ENCODE measurements at regions not wholly inside any gene's neighbourhood (a gene's known extent, or its start where the extent isn't known, plus 50 kb on each side); places are given as distances from the start of the nearest gene placed in this dataset.
A peak's percentile ranks its signal among the peaks of the same experiment; 100 is the strongest.

DNA sequence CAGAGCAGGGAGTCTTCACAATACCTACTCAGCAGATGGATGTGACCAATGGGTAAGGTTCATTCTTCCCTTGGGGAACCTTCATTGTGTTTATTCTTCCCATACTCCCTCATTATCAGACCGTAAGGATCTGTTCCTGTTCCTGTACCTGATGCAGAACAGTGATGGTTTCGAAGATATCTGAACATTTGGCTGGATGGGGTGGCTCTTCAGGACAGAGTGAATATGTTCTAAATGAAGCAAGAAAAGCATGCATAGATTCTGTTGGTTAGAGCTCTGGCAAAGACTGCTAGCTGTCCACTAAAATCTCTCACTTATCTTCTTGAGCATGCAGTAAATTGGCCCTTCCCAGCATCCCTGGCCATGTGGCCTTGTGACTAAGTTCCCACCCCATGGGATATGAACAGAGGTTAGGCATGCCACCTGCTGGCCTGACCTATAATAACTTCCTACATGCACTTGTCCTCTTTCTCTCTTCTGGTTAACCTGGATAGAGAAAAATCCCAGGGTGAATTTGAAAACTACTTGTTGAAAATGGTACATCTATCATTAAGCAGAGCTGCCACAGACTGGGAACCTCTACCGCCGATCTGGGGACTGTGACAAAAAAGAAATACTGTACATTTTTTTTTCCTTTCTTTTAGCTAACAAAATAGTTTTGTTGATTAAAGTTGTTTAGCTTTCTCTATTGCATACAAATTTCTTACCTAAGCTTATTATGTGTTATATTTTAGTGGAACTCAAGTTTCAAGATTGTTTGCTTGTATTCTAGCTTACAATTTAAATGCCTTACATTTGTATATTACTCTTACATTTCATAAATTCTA lies 60.0 kb upstream of the BANK1 start:
- no TSS peak for BruUV-seq (replicated peaks)
- CTCF ChIA-PET = no interaction called here
- DNase-seq (ENCODE audit: low spot score) = peak; percentile 86
- intact Hi-C loops (cut with micrococcal nuclease; ENCODE audit: unreplicated experiment) = loop anchor here (5.0 to 10.0 kb wide), 5 partner anchors 383 to 696 kb away; partner anchors contain the start of gene PPP3CA
- Histone ChIP-seq H3K27me3 (replicated peaks; ENCODE audit: insufficient read depth, low read depth, low read length, poor library complexity) (no peaks in the 10 kb centered on the region), H3K27ac (ENCODE audit: low read depth, low read length, poor library complexity, severe bottlenecking) (no peak overlapping the region), H3K9me3 (ENCODE audit: low read depth, low read length, poor library complexity, severe bottlenecking) (no peaks in the 10 kb centered on the region), H3K4me1 (ENCODE audit: insufficient read depth, low read length, poor library complexity, severe bottlenecking) (no peaks in the 10 kb centered on the region), H3K4me3 (ENCODE audit: low read depth, low read length, poor library complexity, severe bottlenecking) (no peak overlapping the region), H3K36me3 (ENCODE audit: insufficient read depth, low read length, poor library complexity, severe bottlenecking) (no peaks in the 10 kb centered on the region)
- POLR2A ChIA-PET (ENCODE audit: low non-redundant PET) = no interaction called here
- TF ChIP-seq EZH2 (IDR thresholded peaks at IDR 0.05; ENCODE audit: borderline replicate concordance, low read depth, low read length, poor library complexity, severe bottlenecking) (no peak), CTCF (conservative IDR thresholded peaks at IDR 0.05; ENCODE audit: low read depth, low read length) (peak; percentile 70)

- DNase-seq (ENCODE audit: low spot score) = no peak
- Histone ChIP-seq H3K27ac (ENCODE audit: low read depth, low read length, poor library complexity, severe bottlenecking) (no peak overlapping the region), H3K4me1 (ENCODE audit: insufficient read depth, low read length, poor library complexity, severe bottlenecking) (no peaks in the 10 kb centered on the region), H3K36me3 (ENCODE audit: insufficient read depth, low read length, poor library complexity, severe bottlenecking) (no peaks in the 10 kb centered on the region), H3K27me3 (replicated peaks; ENCODE audit: insufficient read depth, low read depth, low read length, poor library complexity) (no peaks in the 10 kb centered on the region), H3K4me3 (ENCODE audit: low read depth, low read length, poor library complexity, severe bottlenecking) (no peak overlapping the region), H3K9me3 (ENCODE audit: low read depth, low read length, poor library complexity, severe bottlenecking) (no peaks in the 10 kb centered on the region)
- no TSS peak for BruUV-seq (replicated peaks)
- ChIA-PET CTCF (no interaction called here), POLR2A (ENCODE audit: low non-redundant PET) (no interaction called here)
- TF ChIP-seq EZH2 (IDR thresholded peaks at IDR 0.05; ENCODE audit: borderline replicate concordance, low read depth, low read length, poor library complexity, severe bottlenecking) = no peak
- TF ChIP-seq CTCF (conservative IDR thresholded peaks at IDR 0.05; ENCODE audit: low read depth, low read length) = no peak
- intact Hi-C loops (cut with micrococcal nuclease; ENCODE audit: unreplicated experiment) = loop anchor here (10.0 kb wide), 1 partner anchor 812 kb away; no protein-coding TSS in a partner anchor
These were observed 63.3 kb upstream of the BANK1 start for GRCh38 chr4:101727238-101727637.

DNA sequence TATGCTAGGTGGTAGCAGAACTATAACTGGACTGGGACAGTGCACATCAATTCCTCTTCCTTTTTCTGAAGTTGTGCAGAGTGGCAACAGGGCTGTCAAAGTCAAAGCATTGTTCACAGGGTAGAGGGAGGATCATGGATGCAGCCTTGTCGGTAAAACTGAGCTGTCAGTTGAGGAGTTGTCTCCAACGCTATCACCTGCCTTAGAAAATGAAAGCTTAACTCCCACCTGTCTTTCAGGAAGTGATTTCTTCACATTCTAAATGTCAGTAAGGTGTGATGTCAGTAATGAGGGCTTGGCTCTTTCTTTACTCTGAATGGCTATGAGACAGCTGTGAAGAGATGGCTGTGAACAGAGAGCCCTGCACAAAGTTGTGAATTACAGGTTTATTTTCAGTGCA lies 66.4 kb upstream of the BANK1 start:
- H3K4me1 ChIP-seq (ENCODE audit: insufficient read depth, low read length, poor library complexity, severe bottlenecking) = no peaks in the 10 kb centered on the region
- no peaks in the 10 kb centered on the region for H3K27me3 ChIP-seq (replicated peaks; ENCODE audit: insufficient read depth, low read depth, low read length, poor library complexity)
- BruUV-seq (replicated peaks) = no TSS peak
- intact Hi-C loops (cut with micrococcal nuclease; ENCODE audit: unreplicated experiment) = loop anchor here (10.0 kb wide), 1 partner anchor 809 kb away; no protein-coding TSS in a partner anchor
- no peak for DNase-seq (ENCODE audit: low spot score)
- no peaks in the 10 kb centered on the region for H3K9me3 ChIP-seq (ENCODE audit: low read depth, low read length, poor library complexity, severe bottlenecking)
- POLR2A ChIA-PET (ENCODE audit: low non-redundant PET) = interaction anchor here (0.6 kb wide), 1 partner anchor 182 kb away, joined by 3 read pairs; no protein-coding TSS in a partner anchor
- no peak overlapping the region for H3K4me3 ChIP-seq (ENCODE audit: low read depth, low read length, poor library complexity, severe bottlenecking)
- H3K36me3 ChIP-seq (ENCODE audit: insufficient read depth, low read length, poor library complexity, severe bottlenecking) = no peaks in the 10 kb centered on the region
- no peak for TF ChIP-seq EZH2 (IDR thresholded peaks at IDR 0.05; ENCODE audit: borderline replicate concordance, low read depth, low read length, poor library complexity, severe bottlenecking)
- no peak for TF ChIP-seq CTCF (conservative IDR thresholded peaks at IDR 0.05; ENCODE audit: low read depth, low read length)
- no peak overlapping the region for H3K27ac ChIP-seq (ENCODE audit: low read depth, low read length, poor library complexity, severe bottlenecking)
- CTCF ChIA-PET = no interaction called here

Measured in A673 (cell line).